Putamen (tissue), 1 donor: ENCODE measurements at regions not wholly inside any gene's neighbourhood (a gene's known extent, or its start where the extent isn't known, plus 50 kb on each side); places are given as distances from the start of the nearest gene placed in this dataset.

Experiments used
- DNase-seq: peaks from one replicate; pipeline ENCODE4 v3.0.0-alpha.2; 2016; ENCODE audit warnings: low spot score

- DNase-seq: no peak
These were observed 107.6 kb upstream of the PRSS58 start for GRCh38 chr7:142365410-142365842.

GRCh38 chr7:142364551-142364950 lies 106.7 kb upstream of the PRSS58 start:
- no peak for DNase-seq

GRCh38 chr7:142362349-142362748 lies 104.5 kb upstream of the PRSS58 start:
- no peak for DNase-seq

GRCh38 chr7:142359694-142360279 lies 101.9 kb upstream of the PRSS58 start:
- no peak for DNase-seq

- peak; percentile 67 for DNase-seq
These were observed 100.2 kb upstream of the PRSS58 start for GRCh38 chr7:142357953-142358520.

GRCh38 chr7:142356166-142356565 lies 98.3 kb upstream of the PRSS58 start:
- no peak for DNase-seq

GRCh38 chr7:142355328-142355727 lies 97.5 kb upstream of the PRSS58 start:
- DNase-seq: no peak

- no peak for DNase-seq
These were observed 95.5 kb upstream of the PRSS58 start for GRCh38 chr7:142353147-142354060.

GRCh38 chr7:142352543-142352942 lies 94.7 kb upstream of the PRSS58 start:
- no peak for DNase-seq

GRCh38 chr7:142351145-142351544 lies 93.3 kb upstream of the PRSS58 start:
- no peak for DNase-seq

GRCh38 chr7:142349670-142350405 lies 92.0 kb upstream of the PRSS58 start:
- no peak for DNase-seq

- no peak for DNase-seq
These were observed 91.1 kb upstream of the PRSS58 start for GRCh38 chr7:142348921-142349405.

GRCh38 chr7:142348100-142348499 lies 90.2 kb upstream of the PRSS58 start:
- DNase-seq: no peak

GRCh38 chr7:142347091-142347490 lies 89.2 kb upstream of the PRSS58 start:
- no peak for DNase-seq

- no peak for DNase-seq
These were observed 88.0 kb upstream of the PRSS58 start for GRCh38 chr7:142345811-142346210.

- no peak for DNase-seq
These were observed 81.0 kb upstream of the PRSS58 start for GRCh38 chr7:142338633-142339501.

- DNase-seq: no peak
These were observed 79.5 kb upstream of the PRSS58 start for GRCh38 chr7:142337054-142338001.

- DNase-seq: no peak
These were observed 76.9 kb upstream of the PRSS58 start for GRCh38 chr7:142334806-142335205.

- peak; percentile 58 for DNase-seq
These were observed 76.4 kb upstream of the PRSS58 start for GRCh38 chr7:142334236-142334635.

- no peak for DNase-seq
These were observed 74.6 kb upstream of the PRSS58 start for GRCh38 chr7:142332421-142332820.
